GM23338 (cell line): ENCODE measurements at regions not wholly inside any gene's neighbourhood (a gene's known extent, or its start where the extent isn't known, plus 50 kb on each side); places are given as distances from the start of the nearest gene placed in this dataset.

Experiments used
- CREB1 ChIP-seq: fragments of 250-450 bp; sonication (Bioruptor Pico); IDR thresholded peaks from 2 replicates; pipeline ENCODE4 v1.5.0; 2020; ENCODE audit warnings: low read depth, mild to moderate bottlenecking, moderate library complexity
- EZH2 ChIP-seq: fragments of 200-600 bp; sonication (generic); IDR thresholded peaks from one replicate; pipeline ENCODE4 v1.8.0; 2017; ENCODE audit warnings: antibody characterized with exemption, mild to moderate bottlenecking, low read depth; ENCODE audit not compliant: unreplicated experiment
- EZH2phosphoT487 ChIP-seq: fragments of 200-600 bp; sonication (generic); IDR thresholded peaks from one replicate; pipeline ENCODE4 v1.8.1; 2018; ENCODE audit warnings: antibody characterized with exemption; ENCODE audit not compliant: unreplicated experiment
- POLR2AphosphoS5 ChIP-seq: IDR thresholded peaks from 2 replicates; pipeline ENCODE4 v1.6.1; 2016; ENCODE audit warnings: antibody characterized with exemption, low read depth
- ZNF331 ChIP-seq: fragments of 250-450 bp; sonication (Bioruptor Pico); IDR thresholded peaks from 2 replicates; pipeline ENCODE4 v1.5.0; 2020; ENCODE audit warnings: low read depth, mild to moderate bottlenecking, moderate library complexity
- TF ChIP-seq, protein P1 (sequence below), 2 experiments: fragments of 200-600 bp in 1 of 2; sonication (generic) in 1 of 2; conservative IDR thresholded peaks; 2 replicates each; pipeline versions ENCODE4 v1.5.1 to v1.6.1; 2016 to 2017; ENCODE audit warnings: antibody characterized with exemption in 2 of 2, low read depth in 2 of 2, mild to moderate bottlenecking in 2 of 2, moderate library complexity in 1 of 2
- TF ChIP-seq, protein P2 (sequence below): IDR thresholded peaks from 2 replicates; pipeline ENCODE4 v1.6.1; 2016; ENCODE audit warnings: antibody characterized with exemption

DNA sequence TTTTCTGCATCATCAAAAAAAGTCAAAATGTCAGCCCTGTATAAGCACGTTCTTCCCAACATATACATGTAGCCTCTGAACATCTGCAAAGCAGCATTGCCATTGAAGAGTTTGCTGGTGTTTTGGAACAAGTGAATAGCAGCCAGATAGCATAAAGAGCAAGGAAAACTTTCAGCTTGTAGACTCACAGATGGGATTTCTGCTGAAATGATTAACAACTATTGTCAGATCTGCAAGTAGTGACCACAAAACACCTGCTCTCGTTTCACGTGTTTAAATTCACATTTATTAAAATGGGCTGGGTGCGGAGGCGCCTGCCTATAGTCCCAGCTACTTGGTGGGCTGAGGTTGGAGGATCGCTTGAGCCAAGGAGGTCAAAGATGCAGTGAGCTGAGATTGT lies 123.7 kb downstream of the SPRY1 start:
- TF ChIP-seq CREB1 (CRISPR knock-in tag) (no peak), EZH2 (no peak), EZH2phosphoT487 (no peak), ZNF331 (CRISPR knock-in tag) (no peak), POLR2AphosphoS5 (no peak)
- TF ChIP-seq, protein P1, sequence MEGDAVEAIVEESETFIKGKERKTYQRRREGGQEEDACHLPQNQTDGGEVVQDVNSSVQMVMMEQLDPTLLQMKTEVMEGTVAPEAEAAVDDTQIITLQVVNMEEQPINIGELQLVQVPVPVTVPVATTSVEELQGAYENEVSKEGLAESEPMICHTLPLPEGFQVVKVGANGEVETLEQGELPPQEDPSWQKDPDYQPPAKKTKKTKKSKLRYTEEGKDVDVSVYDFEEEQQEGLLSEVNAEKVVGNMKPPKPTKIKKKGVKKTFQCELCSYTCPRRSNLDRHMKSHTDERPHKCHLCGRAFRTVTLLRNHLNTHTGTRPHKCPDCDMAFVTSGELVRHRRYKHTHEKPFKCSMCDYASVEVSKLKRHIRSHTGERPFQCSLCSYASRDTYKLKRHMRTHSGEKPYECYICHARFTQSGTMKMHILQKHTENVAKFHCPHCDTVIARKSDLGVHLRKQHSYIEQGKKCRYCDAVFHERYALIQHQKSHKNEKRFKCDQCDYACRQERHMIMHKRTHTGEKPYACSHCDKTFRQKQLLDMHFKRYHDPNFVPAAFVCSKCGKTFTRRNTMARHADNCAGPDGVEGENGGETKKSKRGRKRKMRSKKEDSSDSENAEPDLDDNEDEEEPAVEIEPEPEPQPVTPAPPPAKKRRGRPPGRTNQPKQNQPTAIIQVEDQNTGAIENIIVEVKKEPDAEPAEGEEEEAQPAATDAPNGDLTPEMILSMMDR (conservative IDR thresholded peaks at IDR 0.05; ENCODE audit: low read depth in 2 of 2) = no peak
- TF ChIP-seq, protein P2, sequence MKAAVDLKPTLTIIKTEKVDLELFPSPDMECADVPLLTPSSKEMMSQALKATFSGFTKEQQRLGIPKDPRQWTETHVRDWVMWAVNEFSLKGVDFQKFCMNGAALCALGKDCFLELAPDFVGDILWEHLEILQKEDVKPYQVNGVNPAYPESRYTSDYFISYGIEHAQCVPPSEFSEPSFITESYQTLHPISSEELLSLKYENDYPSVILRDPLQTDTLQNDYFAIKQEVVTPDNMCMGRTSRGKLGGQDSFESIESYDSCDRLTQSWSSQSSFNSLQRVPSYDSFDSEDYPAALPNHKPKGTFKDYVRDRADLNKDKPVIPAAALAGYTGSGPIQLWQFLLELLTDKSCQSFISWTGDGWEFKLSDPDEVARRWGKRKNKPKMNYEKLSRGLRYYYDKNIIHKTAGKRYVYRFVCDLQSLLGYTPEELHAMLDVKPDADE = no peak
